ENCODE measurements at regions not wholly inside any gene's neighbourhood (a gene's known extent, or its start where the extent isn't known, plus 50 kb on each side); places are given as distances from the start of the nearest gene placed in this dataset.

GRCh38 chr4:24096603-24097002 is 206.8 kb upstream of the PPARGC1A start:
- Histone ChIP-seq H3K4me3 (replicated peaks in 1 of 3; ENCODE audit: insufficient read depth in 1 of 3, low read depth in 1 of 3, low read length in 3 of 3) (no peak overlapping the region), H4K20me1 (replicated peaks; ENCODE audit: control insufficient read depth, extremely low read depth, insufficient read depth, low read length) (no peaks in the 10 kb centered on the region), H3K9me3 (replicated peaks; ENCODE audit: control insufficient read depth, insufficient read depth, low read length) (no peaks in the 10 kb centered on the region), H3K9me1 (replicated peaks; ENCODE audit: control insufficient read depth, extremely low read depth, insufficient read depth, low read length) (no peaks in the 10 kb centered on the region), H3K79me2 (ENCODE audit: control insufficient read depth, insufficient read depth, low read length) (no peaks in the 10 kb centered on the region), H3K36me3 (ENCODE audit: control insufficient read depth in 2 of 2, extremely low read depth in 1 of 2, insufficient read depth in 2 of 2, low read length in 2 of 2) (no peaks in the 10 kb centered on the region), H2AFZ (ENCODE audit: low read depth, low read length) (no peak overlapping the region), H3K27me3 (ENCODE audit: control insufficient read depth in 2 of 2, insufficient read depth in 2 of 2, low read length in 2 of 2) (no peaks in the 10 kb centered on the region), H3K4me2 (ENCODE audit: insufficient read depth, low read length) (no peak overlapping the region), H3K27ac (ENCODE audit: insufficient read depth, low read depth, low read length) (no peak overlapping the region), H3K9ac (replicated peaks; ENCODE audit: extremely low read depth, insufficient read depth, low read length) (no peak overlapping the region), H3K4me1 (ENCODE audit: control insufficient read depth, extremely low read depth, insufficient read depth, low read length) (no peaks in the 10 kb centered on the region)
- intact Hi-C loops (cut with micrococcal nuclease), result no loop called here
- BruUV-seq (replicated peaks), result no TSS peak
- dilution Hi-C loops (cut with MboI; ENCODE audit: extremely low pct_ligation_motif_present, low sequenced_read_pairs), result no loop called here
- TF ChIP-seq GATA2 (IDR thresholded peaks at IDR 0.05; ENCODE audit: insufficient read depth, insufficient read length, low read depth, low read length), result no peak
- TF ChIP-seq MAX (IDR thresholded peaks at IDR 0.05; ENCODE audit: insufficient read depth, insufficient read length), result no peak
- TF ChIP-seq CTCF (IDR thresholded peaks at IDR 0.05; ENCODE audit: extremely low read depth in 1 of 2, insufficient read depth in 1 of 2, low read depth in 1 of 2, low read length in 2 of 2), result no peak
- no peak for TF ChIP-seq POLR2AphosphoS5 (IDR thresholded peaks at IDR 0.05; ENCODE audit: insufficient read depth, low read depth, low read length)
- no peak for TF ChIP-seq POLR2A (IDR thresholded peaks at IDR 0.05; ENCODE audit: low read depth, low read length)
- no peak for TF ChIP-seq MYC (IDR thresholded peaks at IDR 0.05; ENCODE audit: low read depth, low read length)
- no peak for TF ChIP-seq JUN (IDR thresholded peaks at IDR 0.05; ENCODE audit: borderline replicate concordance, insufficient read depth, insufficient read length, low read depth)
- TF ChIP-seq FOS (IDR thresholded peaks at IDR 0.05; ENCODE audit: borderline replicate concordance, insufficient read depth, low read length), result no peak
- TF ChIP-seq EZH2 (IDR thresholded peaks at IDR 0.05; ENCODE audit: borderline replicate concordance, low read depth, low read length, severe bottlenecking), result no peak
- POLR2A ChIA-PET, result no interaction called here
- FAIRE-seq (no peak), DNase-seq (ENCODE audit: low read depth, low spot score) (no peak)
- CTCF ChIA-PET, result no interaction called here

Measured in endothelial cell of umbilical vein (primary cell).